GM23248 (cell line): ENCODE measurements at regions not wholly inside any gene's neighbourhood (a gene's known extent, or its start where the extent isn't known, plus 50 kb on each side); places are given as distances from the start of the nearest gene placed in this dataset.

Experiments
- DNase-seq: peaks from one replicate; pipeline ENCODE4 v3.0.0-alpha.2; 2015
- H2AFZ ChIP-seq: fragments of 200-600 bp; sonication (generic); 2 replicates; pipeline ENCODE4 v1.6.1; 2016; ENCODE audit warnings: antibody characterized with exemption
- H3F3A ChIP-seq: fragments of 200-600 bp; sonication (generic); 2 replicates; pipeline ENCODE4 v1.6.1; 2016; ENCODE audit warnings: mild to moderate bottlenecking, antibody characterized with exemption, mixed run types; ENCODE audit not compliant: insufficient read depth
- H3K27ac ChIP-seq: fragments of 200-600 bp; sonication (generic); 2 replicates; pipeline ENCODE4 v1.5.1; 2016; ENCODE audit warnings: mild to moderate bottlenecking
- H3K27me3 ChIP-seq: fragments of 200-600 bp; sonication (generic); replicated peaks from 2 replicates; pipeline ENCODE4 v1.6.1; 2016; ENCODE audit warnings: mild to moderate bottlenecking; ENCODE audit not compliant: insufficient read depth
- H3K36me3 ChIP-seq: fragments of 200-600 bp; sonication (generic); 2 replicates; pipeline ENCODE4 v1.6.1; 2016; ENCODE audit warnings: low read depth, mild to moderate bottlenecking
- H3K4me1 ChIP-seq: fragments of 200-600 bp; sonication (generic); 2 replicates; pipeline ENCODE4 v1.6.1; 2016; ENCODE audit warnings: mild to moderate bottlenecking; ENCODE audit not compliant: insufficient read depth
- H3K4me2 ChIP-seq: fragments of 200-600 bp; sonication (generic); one replicate; pipeline ENCODE4 v1.6.1; 2016; ENCODE audit warnings: mild to moderate bottlenecking; ENCODE audit not compliant: unreplicated experiment
- H3K4me3 ChIP-seq: fragments of 200-600 bp; sonication (generic); 2 replicates; pipeline ENCODE4 v1.5.1; 2016; ENCODE audit warnings: mild to moderate bottlenecking
- H3K79me2 ChIP-seq: fragments of 200-600 bp; sonication (generic); 2 replicates; pipeline ENCODE4 v1.6.1; 2016; ENCODE audit warnings: mild to moderate bottlenecking; ENCODE audit not compliant: insufficient read depth
- H3K9ac ChIP-seq: fragments of 200-600 bp; sonication (generic); 2 replicates; pipeline ENCODE4 v1.6.1; 2016; ENCODE audit warnings: mild to moderate bottlenecking
- H3K9me2 ChIP-seq: fragments of 200-600 bp; sonication (generic); 2 replicates; pipeline ENCODE4 v1.6.1; 2016; ENCODE audit warnings: mixed run types, mild to moderate bottlenecking, moderate library complexity; ENCODE audit not compliant: insufficient read depth
- H3K9me3 ChIP-seq: fragments of 200-600 bp; sonication (generic); one replicate; pipeline ENCODE4 v1.6.1; 2017; ENCODE audit warnings: low read depth
- H4K20me1 ChIP-seq: fragments of 200-600 bp; sonication (generic); 2 replicates; pipeline ENCODE4 v1.6.0; 2016; ENCODE audit not compliant: insufficient read depth
- EZH2 ChIP-seq: fragments of 200-600 bp; sonication (generic); IDR thresholded peaks from 2 replicates; pipeline ENCODE4 v1.6.1; 2018; ENCODE audit warnings: antibody characterized with exemption, mild to moderate bottlenecking; ENCODE audit not compliant: insufficient read depth, poor library complexity, severe bottlenecking
- EZH2phosphoT487 ChIP-seq: fragments of 200-600 bp; sonication (generic); IDR thresholded peaks from 2 replicates; pipeline ENCODE4 v1.6.1; 2018; ENCODE audit warnings: antibody characterized with exemption, moderate library complexity, mild to moderate bottlenecking, low read depth; ENCODE audit not compliant: insufficient read depth
- WGBS, 2 experiments: methylation state at CpG; one replicate each; pipeline ENCODE4 v1.1.6; 2015 to 2017; ENCODE audit warnings: low lambda C conversion rate in 2 of 2, low coverage in 1 of 2; ENCODE audit errors: missing lambda C conversion rate in 2 of 2; 5-methylcytosine and 5-hydroxymethylcytosine counted together
- in situ Hi-C: fragments of 300-500 bp; cut with MboI; formaldehyde crosslinking; loops from 2 replicates; pipeline ENCODE4 v1.15.0; 2020

GRCh38 chr15:54990793-54991192 is 205.9 kb downstream of the RSL24D1 start:
- DNase-seq, result no peak
- H4K20me1 ChIP-seq, result no peaks in the 10 kb centered on the region
- no peaks in the 10 kb centered on the region for H3K4me1 ChIP-seq
- H3K9me3 ChIP-seq, result no peaks in the 10 kb centered on the region
- no peak overlapping the region for H3K4me3 ChIP-seq
- no peaks in the 10 kb centered on the region for H3K9me2 ChIP-seq
- no peak overlapping the region for H3K4me2 ChIP-seq
- no peak overlapping the region for H3K27ac ChIP-seq
- 29 to 31% methylated on average over 7 of the region's 7 CpGs for WGBS, 2 experiments
- H3K36me3 ChIP-seq, result no peaks in the 10 kb centered on the region
- in situ Hi-C loops, result no loop called here
- H3F3A ChIP-seq, result no peaks in the 10 kb centered on the region
- no peak overlapping the region for H2AFZ ChIP-seq
- TF ChIP-seq EZH2 (no peak), EZH2phosphoT487 (no peak)
- no peaks in the 10 kb centered on the region for H3K79me2 ChIP-seq
- no peak overlapping the region for H3K9ac ChIP-seq
- no peaks in the 10 kb centered on the region for H3K27me3 ChIP-seq

DNA sequence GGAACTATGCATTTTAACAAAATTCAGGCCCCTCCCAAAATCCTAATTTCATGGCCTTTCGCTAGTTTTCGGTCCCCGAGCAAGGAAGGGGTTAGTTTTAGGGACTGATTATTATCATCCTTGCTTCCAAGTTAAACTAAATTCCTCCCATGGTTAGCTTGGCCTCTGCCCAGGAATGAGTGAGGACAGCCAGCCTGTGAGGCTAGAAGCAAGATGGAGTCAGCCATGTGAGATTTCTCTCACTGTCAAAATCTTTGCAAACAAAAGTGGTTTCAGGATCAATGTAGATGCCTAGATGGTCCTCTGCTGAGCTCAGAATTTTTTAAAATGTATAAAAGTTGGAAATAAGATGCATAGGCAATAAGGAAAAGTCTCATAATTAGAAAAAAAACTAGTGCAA is 208.9 kb downstream of the RSL24D1 start:
- no peaks in the 10 kb centered on the region for H4K20me1 ChIP-seq
- no peaks in the 10 kb centered on the region for H3K27me3 ChIP-seq
- H3K9me2 ChIP-seq, result no peaks in the 10 kb centered on the region
- H3K79me2 ChIP-seq, result no peaks in the 10 kb centered on the region
- H3F3A ChIP-seq, result no peaks in the 10 kb centered on the region
- no peak overlapping the region for H3K27ac ChIP-seq
- H3K9me3 ChIP-seq, result no peaks in the 10 kb centered on the region
- H3K36me3 ChIP-seq, result no peaks in the 10 kb centered on the region
- no peak overlapping the region for H3K4me2 ChIP-seq
- no peaks in the 10 kb centered on the region for H3K4me1 ChIP-seq
- no peak overlapping the region for H2AFZ ChIP-seq
- H3K4me3 ChIP-seq, result no peak overlapping the region
- no peak for DNase-seq
- WGBS, 2 experiments, result 33 to 43% methylated on average over 3 of the region's 3 CpGs
- in situ Hi-C loops, result no loop called here
- TF ChIP-seq EZH2phosphoT487, result no peak
- TF ChIP-seq EZH2, result no peak
- H3K9ac ChIP-seq, result no peak overlapping the region

GRCh38 chr15:54979964-54980363 is 216.8 kb downstream of the RSL24D1 start:
- no peaks in the 10 kb centered on the region for H3F3A ChIP-seq
- in situ Hi-C loops, result no loop called here

GRCh38 chr15:54962637-54963036 is 234.1 kb downstream of the RSL24D1 start:
- H3K9ac ChIP-seq, result no peak overlapping the region
- no peaks in the 10 kb centered on the region for H3K79me2 ChIP-seq
- no peak overlapping the region for H3K27ac ChIP-seq
- no peak overlapping the region for H3K4me3 ChIP-seq
- TF ChIP-seq EZH2phosphoT487 (no peak), EZH2 (no peak)
- DNase-seq, result no peak
- no peaks in the 10 kb centered on the region for H4K20me1 ChIP-seq
- H3K4me2 ChIP-seq, result no peak overlapping the region
- in situ Hi-C loops, result no loop called here
- H2AFZ ChIP-seq, result no peak overlapping the region
- no peaks in the 10 kb centered on the region for H3K27me3 ChIP-seq
- H3K9me3 ChIP-seq, result no peaks in the 10 kb centered on the region
- H3K36me3 ChIP-seq, result no peaks in the 10 kb centered on the region
- H3K9me2 ChIP-seq, result no peaks in the 10 kb centered on the region
- H3F3A ChIP-seq, result no peaks in the 10 kb centered on the region
- no peaks in the 10 kb centered on the region for H3K4me1 ChIP-seq

More at GRCh38 chr15:54979964-54980363, 216.8 kb downstream of the RSL24D1 start:
- H3K27me3 ChIP-seq, result no peaks in the 10 kb centered on the region
- H3K79me2 ChIP-seq, result no peaks in the 10 kb centered on the region
- TF ChIP-seq EZH2phosphoT487 (no peak), EZH2 (no peak)
- H3K9ac ChIP-seq, result no peak overlapping the region
- no peak overlapping the region for H3K27ac ChIP-seq
- no peak for DNase-seq
- no peaks in the 10 kb centered on the region for H4K20me1 ChIP-seq
- no peaks in the 10 kb centered on the region for H3K4me1 ChIP-seq
- no peaks in the 10 kb centered on the region for H3K9me3 ChIP-seq
- H3K4me2 ChIP-seq, result no peak overlapping the region
- H3K36me3 ChIP-seq, result no peaks in the 10 kb centered on the region
- no peaks in the 10 kb centered on the region for H3K9me2 ChIP-seq
- H2AFZ ChIP-seq, result no peak overlapping the region
- H3K4me3 ChIP-seq, result no peak overlapping the region
- 6 to 7% methylated on average over 4 of the region's 4 CpGs for WGBS, 2 experiments

- Histone ChIP-seq H3K9me3 (no peaks in the 10 kb centered on the region), H3K4me1 (no peaks in the 10 kb centered on the region), H3K27ac (no peak overlapping the region), H3K27me3 (no peaks in the 10 kb centered on the region), H4K20me1 (no peaks in the 10 kb centered on the region), H3K9me2 (no peaks in the 10 kb centered on the region), H3F3A (no peaks in the 10 kb centered on the region), H3K4me2 (no peak overlapping the region), H3K4me3 (no peak overlapping the region), H3K36me3 (no peaks in the 10 kb centered on the region), H2AFZ (no peak overlapping the region), H3K79me2 (no peaks in the 10 kb centered on the region), H3K9ac (no peak overlapping the region)
- WGBS, 2 experiments, result 0 to 3% methylated on average over 2 of the region's 2 CpGs
- no peak for TF ChIP-seq EZH2phosphoT487
- in situ Hi-C loops, result no loop called here
- no peak for DNase-seq
Measured at GRCh38 chr15:54960266-54960665, 236.5 kb downstream of the RSL24D1 start.
